NCI-H128 (cell line): ENCODE measurements at regions not wholly inside any gene's neighbourhood (a gene's known extent, or its start where the extent isn't known, plus 50 kb on each side); places are given as distances from the start of the nearest gene placed in this dataset.
"Not testable (repeated sequence)": the region's sequence is repeated elsewhere in the genome, so short reads cannot be mapped to it uniquely, and the experiment has no call there.

Experiments used
- DNase-seq: peaks from one replicate; lab custom pipeline; 2025; ENCODE audit not compliant: unreplicated experiment; lab: John Stamatoyannopoulos, UW

DNA sequence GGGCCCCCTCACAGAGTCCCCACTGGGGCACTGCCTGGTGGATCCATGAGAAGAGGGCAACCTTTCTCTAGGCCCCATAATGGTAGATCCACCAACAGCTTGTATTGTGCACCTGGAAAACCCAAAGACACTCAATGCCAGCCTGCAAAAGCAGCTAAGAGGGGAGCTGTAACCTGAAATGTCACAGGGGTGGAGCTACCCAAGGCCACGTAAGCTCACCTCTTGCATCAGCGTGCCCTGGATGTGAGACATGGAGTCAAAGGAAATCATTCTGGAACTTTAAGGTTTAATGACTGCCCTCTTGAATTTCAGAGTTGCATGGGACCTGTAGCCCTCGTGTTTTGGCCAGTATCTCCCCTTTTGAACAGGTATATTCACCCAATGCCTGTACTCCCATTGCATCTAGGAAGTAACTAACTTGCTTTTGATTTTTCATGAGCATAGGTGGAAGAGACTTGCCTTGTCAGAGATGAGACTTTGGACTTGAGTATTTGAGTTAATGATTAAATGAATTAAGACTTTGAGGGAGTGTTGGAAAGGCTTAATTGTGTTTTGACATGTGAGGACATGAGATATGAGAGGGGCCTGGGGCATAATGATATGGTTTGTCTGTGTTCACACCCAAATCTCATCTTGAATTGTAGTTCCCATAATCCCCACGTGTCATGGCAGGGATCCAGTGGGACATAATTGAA is 900.9 kb upstream of the ROBO1 start:
- no peak for DNase-seq

- DNase-seq: no peak
Measured at GRCh38 chr3:80668100-80668499, 900.3 kb upstream of the ROBO1 start.

- DNase-seq: no peak
Measured at GRCh38 chr3:80663426-80663825, 895.6 kb upstream of the ROBO1 start.

DNA sequence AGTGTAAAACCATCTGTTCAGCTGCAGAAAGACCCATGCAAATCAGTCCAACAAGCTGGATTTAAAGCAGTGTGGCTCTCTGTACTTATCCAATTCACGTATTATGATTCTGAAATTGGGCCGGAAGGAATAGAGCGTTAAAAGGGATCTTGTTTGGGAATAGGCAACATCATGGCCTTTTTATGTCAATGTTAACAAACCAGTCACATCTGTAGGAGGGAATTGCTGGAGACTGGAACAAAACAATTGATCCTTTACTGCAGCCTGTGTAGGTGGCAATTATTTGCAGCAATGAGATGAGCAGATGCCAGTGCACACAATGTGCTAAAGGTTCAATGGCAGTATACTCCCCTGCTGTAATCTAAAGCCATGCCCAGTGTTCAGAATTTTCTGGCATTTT is 887.4 kb upstream of the ROBO1 start:
- DNase-seq: no peak

DNA sequence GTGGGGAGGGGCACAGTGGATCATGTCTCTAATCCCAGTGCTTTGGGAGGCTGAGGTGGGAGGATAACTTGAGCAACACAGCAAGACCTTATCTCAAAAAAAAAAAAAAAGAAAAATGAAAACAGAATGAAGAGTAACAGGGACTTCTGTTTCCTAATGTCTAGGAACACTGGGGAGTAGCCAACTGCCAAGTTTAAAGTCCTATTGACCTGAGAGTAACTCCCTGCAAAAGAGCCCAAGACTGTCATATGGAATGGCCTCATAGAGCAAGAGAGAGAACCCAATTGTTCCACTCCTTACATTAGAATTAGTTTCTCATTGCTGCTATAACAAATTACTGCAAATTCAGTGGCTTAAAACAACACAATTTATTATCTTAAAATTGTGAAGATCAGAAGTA is 881.4 kb upstream of the ROBO1 start:
- DNase-seq: no peak

GRCh38 chr3:80643421-80643820 is 875.6 kb upstream of the ROBO1 start:
- no peak for DNase-seq

DNA sequence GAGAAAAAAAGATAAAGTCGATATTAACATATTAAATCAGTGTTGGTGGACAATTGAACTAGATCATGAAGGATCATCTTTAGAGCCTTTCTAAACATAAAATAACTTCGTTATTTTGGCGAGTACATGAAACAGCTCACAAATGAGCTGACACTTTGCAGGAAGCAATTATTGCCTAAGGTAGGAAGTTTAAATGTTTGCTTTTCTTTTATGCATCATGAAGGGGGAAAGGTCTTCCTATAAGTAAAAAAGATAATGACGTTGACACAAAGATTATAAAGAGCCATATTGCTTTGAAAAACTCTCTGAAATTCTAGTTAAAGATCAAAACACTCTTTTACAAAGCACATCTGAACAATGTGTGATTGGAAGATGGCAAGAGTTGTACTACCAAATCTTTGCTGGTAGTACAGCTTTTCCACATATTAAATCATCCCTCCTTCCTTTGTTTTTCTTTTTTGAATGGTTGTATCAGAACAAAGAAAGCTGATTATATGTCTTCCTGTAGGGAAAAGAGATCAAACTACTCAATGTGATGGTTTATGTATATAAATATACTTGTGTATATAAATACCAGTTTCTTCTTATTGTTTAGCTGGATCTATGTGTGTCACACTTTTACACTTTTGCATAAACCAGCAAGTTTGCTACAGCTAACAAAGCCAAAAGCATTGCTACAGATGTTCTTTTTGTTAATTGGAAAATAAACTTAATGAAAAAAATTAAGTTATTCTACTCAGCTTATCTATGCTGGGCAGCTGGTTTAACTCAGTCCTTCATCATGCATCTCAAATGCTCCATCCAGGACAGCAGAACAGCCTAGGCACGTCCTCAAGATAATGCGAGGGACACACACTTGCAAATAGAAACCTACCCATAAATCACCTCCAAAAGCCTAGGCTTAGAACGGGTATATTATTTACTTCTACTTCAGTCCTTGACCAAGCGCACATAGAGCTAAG is 850.8 kb upstream of the ROBO1 start:
- no peak for DNase-seq

DNA sequence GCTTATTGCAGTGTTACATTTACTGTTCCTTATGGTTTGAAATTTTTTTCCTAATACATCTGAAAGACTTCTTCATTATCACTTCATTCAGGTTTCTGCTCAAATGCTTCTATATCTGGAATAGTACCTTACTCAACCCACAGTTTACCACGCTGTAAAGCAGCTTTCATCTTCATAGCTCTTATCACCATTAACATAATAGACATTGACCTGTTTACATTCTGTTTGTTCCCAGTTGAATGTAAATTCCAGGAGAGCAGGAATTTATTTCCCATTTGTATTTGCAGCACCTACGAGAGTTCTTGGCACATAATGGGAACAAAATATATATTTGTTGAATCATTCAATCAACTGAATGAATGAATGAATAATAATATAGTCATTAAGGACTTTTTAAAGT is 844.6 kb upstream of the ROBO1 start:
- DNase-seq: no peak

- DNase-seq: not testable (repeated sequence)
Measured at GRCh38 chr3:80608072-80608471, 840.3 kb upstream of the ROBO1 start.

GRCh38 chr3:80606073-80606472 is 838.3 kb upstream of the ROBO1 start:
- no peak for DNase-seq

- no peak for DNase-seq
Measured at GRCh38 chr3:80601479-80601878, 833.7 kb upstream of the ROBO1 start.

DNA sequence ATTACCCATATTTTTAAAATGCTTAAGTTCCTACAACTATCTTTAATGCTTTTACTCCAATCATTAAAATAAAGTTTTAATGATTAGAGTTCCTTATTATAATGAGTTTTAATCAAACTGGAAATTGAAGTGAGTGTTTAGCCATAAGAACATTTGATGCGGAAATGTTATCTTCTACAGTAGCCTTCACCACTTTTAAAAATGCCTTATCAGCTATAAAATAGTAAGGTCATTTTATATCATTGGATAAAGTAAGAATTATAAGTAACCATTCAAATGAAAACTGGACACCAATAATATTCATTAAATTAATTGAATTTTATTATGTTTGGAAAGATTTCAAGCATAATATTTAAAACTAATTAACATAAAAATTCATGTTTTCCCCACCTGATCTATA is 825.0 kb upstream of the ROBO1 start:
- DNase-seq: no peak

GRCh38 chr3:80586338-80586737 is 818.5 kb upstream of the ROBO1 start:
- no peak for DNase-seq

DNA sequence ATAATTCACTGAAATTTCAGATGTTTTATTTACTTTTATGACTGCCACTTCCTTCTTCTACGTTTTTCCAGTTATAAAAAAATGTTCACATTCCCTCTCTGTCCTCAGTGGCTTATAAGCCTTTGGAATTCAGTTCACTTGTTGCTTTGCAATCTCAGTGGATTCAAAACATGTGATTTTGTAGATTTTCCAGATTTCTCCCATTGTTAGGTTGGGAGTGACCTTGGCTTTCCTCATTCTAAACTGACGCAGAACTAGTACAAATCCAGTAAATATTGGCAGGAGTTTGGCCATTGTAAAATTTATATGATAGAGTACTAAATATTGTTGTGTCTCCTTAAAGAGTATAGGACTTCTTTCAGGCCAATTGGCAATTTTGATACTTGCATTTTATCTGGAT is 812.3 kb upstream of the ROBO1 start:
- no peak for DNase-seq

DNA sequence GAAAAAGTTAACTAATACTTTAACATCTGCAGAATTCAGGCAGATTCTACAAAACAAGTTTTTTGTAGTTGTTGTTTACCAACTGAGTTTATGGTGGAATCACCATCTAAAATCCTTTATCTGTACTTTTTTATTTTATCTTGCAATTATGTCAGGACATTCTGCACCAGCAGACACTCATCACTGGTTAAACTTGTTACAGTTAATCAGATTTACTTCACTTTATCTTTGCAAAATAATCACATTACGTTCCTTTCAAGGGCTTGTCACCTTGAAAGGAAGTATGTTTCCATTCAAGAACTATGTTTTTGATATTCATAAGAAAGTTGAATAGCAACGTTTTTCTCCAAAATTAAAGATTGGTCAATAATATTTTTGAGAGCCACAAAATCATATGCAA is 796.6 kb upstream of the ROBO1 start:
- no peak for DNase-seq

DNA sequence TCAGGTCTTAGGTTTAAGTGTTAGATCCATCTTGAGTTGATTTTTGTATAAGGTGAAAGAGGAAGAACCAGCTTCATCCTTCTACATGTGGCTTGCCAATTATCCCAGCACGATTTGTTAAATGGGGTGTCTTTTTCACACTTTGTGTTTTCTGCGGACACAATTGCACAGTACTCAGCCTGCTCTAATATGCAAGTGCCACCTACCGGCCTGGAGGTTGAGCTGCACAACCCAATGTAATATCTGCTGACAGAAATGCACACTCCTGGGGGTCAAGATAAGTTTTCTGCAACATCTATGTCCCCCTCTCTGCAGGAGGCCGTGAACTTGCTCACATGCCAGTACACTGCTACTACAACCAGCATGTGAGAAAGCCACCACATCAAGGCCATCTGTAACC is 791.9 kb upstream of the ROBO1 start:
- no peak for DNase-seq

- peak; percentile 22 for DNase-seq
Measured at GRCh38 chr3:80556763-80557162, 789.0 kb upstream of the ROBO1 start.

DNA sequence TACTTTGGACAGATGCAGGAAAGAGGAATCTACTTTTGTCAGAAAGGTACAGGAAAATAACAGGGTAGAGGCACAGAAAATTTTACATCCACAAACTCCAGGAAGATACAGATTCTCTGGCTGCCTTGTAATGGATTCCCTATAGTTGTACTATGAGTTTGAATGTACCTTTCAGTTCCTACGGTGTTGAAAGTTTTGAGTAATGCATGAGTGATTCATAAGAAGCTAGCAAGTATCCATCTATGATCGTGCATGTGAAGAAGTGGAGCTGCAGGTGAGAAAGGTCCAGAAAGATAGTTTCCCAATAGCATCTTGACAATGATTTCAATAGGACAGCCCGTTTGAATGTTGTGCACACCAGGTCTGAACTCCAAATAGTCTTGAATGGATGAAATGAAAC is 786.5 kb upstream of the ROBO1 start:
- DNase-seq: no peak

GRCh38 chr3:80553211-80553610 is 785.4 kb upstream of the ROBO1 start:
- DNase-seq: no peak

GRCh38 chr3:80550174-80550573 is 782.4 kb upstream of the ROBO1 start:
- DNase-seq: no peak

DNA sequence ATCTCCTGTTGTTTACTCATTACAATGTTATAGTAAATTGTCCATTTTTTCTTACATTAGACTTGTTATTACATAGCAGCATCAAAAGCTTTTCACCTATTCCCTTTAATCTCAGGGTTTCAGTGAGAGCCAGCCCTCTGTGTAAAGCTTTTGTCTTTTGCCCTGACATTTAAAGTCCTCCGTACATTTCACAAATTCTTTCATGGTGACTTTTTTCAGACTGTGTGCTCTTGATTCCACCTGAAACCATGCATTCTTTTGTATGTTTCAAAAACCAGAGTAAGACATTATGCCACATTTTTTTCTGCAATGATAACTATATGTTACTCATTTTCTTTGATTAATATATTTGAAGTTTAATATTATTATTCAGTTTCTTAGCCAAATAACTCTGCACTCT is 781.4 kb upstream of the ROBO1 start:
- DNase-seq: no peak

- no peak for DNase-seq
Measured at GRCh38 chr3:80543154-80543553, 775.4 kb upstream of the ROBO1 start.
